HepG2 (cell line): ENCODE measurements at regions not wholly inside any gene's neighbourhood (a gene's known extent, or its start where the extent isn't known, plus 50 kb on each side); places are given as distances from the start of the nearest gene placed in this dataset.
A peak's percentile ranks its signal among the peaks of the same experiment; 100 is the strongest.

Source experiments
- ADNP ChIP-seq: sonication (generic); formaldehyde crosslinking; IDR thresholded peaks from 2 replicates; pipeline ENCODE4 v1.4.0; 2020; ENCODE audit warnings: missing genetic modification reagents
- ATF1 ChIP-seq: IDR thresholded peaks from 2 replicates; pipeline ENCODE4 v1.6.1; 2016; ENCODE audit warnings: mild to moderate bottlenecking, control low read depth
- KLF11 ChIP-seq: IDR thresholded peaks from 2 replicates; pipeline ENCODE4 v1.6.1; 2016; ENCODE audit warnings: missing compliant biosample characterization
- NCOA2 ChIP-seq: sonication (generic); formaldehyde crosslinking; IDR thresholded peaks from 2 replicates; pipeline ENCODE4 v1.8.0; 2022; ENCODE audit warnings: inconsistent platforms
- NFE2 ChIP-seq: sonication (generic); formaldehyde crosslinking; IDR thresholded peaks from 2 replicates; pipeline ENCODE4 v1.4.0; 2020; ENCODE audit warnings: missing genetic modification reagents
- RBM39 ChIP-seq: fragments of 200-400 bp; formaldehyde crosslinking; IDR thresholded peaks from one replicate; pipeline ENCODE4 v1.6.1; 2018; ENCODE audit warnings: antibody characterized with exemption, mild to moderate bottlenecking, low read depth, low read length; ENCODE audit not compliant: poor library complexity, severe bottlenecking
- SCMH1 ChIP-seq: sonication (generic); formaldehyde crosslinking; IDR thresholded peaks from 2 replicates; pipeline ENCODE4 v1.9.0; 2021; ENCODE audit warnings: missing genetic modification reagents, mild to moderate bottlenecking, borderline replicate concordance
- SNAPC2 ChIP-seq: sonication (generic); formaldehyde crosslinking; IDR thresholded peaks from 2 replicates; pipeline ENCODE4 v1.8.1; 2022; ENCODE audit warnings: mild to moderate bottlenecking, missing genetic modification reagents
- ZC3H4 ChIP-seq: sonication (generic); formaldehyde crosslinking; IDR thresholded peaks from 2 replicates; pipeline ENCODE4 v1.4.0; 2020; ENCODE audit warnings: missing genetic modification reagents, borderline replicate concordance
- ZFP36L1 ChIP-seq: sonication (generic); formaldehyde crosslinking; IDR thresholded peaks from 2 replicates; pipeline ENCODE4 v1.8.0; 2022; ENCODE audit warnings: mild to moderate bottlenecking, missing genetic modification reagents, moderate library complexity
- ZNF34 ChIP-seq: sonication (generic); formaldehyde crosslinking; IDR thresholded peaks from 2 replicates; pipeline ENCODE4 v1.4.0; 2020; ENCODE audit warnings: mild to moderate bottlenecking, missing genetic modification reagents, borderline replicate concordance
- TF ChIP-seq, protein P1 (sequence below): IDR thresholded peaks from 2 replicates; pipeline ENCODE4 v1.6.1; 2018; ENCODE audit warnings: missing genetic modification reagents, mild to moderate bottlenecking, missing compliant biosample characterization
- TF ChIP-seq, protein P2 (sequence below): sonication (generic); formaldehyde crosslinking; IDR thresholded peaks from 2 replicates; pipeline ENCODE4 v1.9.0; 2021; ENCODE audit warnings: mild to moderate bottlenecking, missing genetic modification reagents
- TF ChIP-seq, protein P3 (sequence below): sonication (generic); formaldehyde crosslinking; IDR thresholded peaks from one replicate; pipeline ENCODE4 v1.5.1; 2020; ENCODE audit warnings: mild to moderate bottlenecking, missing genetic modification reagents; ENCODE audit errors: not compliant biosample characterization

DNA sequence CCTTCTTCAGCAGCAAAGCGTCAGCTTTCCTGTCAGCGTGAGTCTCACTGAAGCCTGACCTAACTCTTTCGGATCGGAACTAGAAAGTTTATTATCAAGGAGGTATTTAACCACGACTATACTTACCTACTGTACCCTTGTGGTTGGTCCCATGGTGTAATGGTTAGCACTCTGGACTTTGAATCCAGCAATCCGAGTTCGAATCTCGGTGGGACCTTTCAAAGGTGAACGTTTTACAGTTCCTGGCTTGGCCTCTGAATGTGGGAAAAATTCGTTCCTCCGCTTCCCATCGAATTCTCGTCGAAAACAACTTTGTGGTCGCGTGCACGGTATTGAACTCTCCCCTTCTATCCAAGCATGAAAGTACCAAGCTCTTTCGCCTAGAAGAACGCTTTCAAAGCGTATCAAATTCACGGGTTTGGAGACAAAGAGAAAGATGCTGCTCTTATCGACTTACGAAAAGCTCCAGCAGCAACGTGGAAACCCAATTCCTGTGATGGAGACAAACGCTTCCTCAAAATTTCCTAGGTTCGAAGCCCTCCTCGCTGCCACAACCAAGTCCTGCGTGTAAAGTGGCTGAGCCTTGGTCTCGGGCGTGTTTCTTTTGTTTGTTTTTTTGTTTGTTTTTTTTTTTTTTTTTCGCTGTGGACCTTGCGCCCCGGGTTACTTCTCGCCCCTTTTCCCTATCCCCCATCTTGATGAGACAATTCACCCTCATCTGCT is 63.7 kb downstream of the GPX5 start (continued):
- TF ChIP-seq, protein P1, sequence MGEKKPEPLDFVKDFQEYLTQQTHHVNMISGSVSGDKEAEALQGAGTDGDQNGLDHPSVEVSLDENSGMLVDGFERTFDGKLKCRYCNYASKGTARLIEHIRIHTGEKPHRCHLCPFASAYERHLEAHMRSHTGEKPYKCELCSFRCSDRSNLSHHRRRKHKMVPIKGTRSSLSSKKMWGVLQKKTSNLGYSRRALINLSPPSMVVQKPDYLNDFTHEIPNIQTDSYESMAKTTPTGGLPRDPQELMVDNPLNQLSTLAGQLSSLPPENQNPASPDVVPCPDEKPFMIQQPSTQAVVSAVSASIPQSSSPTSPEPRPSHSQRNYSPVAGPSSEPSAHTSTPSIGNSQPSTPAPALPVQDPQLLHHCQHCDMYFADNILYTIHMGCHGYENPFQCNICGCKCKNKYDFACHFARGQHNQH (CRISPR knock-in tag) = peak; percentile 95
- TF ChIP-seq ZC3H4 (no peak), KLF11 (CRISPR knock-in tag) (0 out of 2 replicates have a peak, but pooled peaks have one; percentile 30), NFE2 (no peak), NCOA2 (CRISPR knock-in tag) (peak; percentile 36; the same call in 1 of the 2 replicates), ZNF34 (CRISPR knock-in tag) (no peak), RBM39 (no peak), ZFP36L1 (0 out of 2 replicates have a peak, but pooled peaks have one; percentile 70), ATF1 (CRISPR knock-in tag) (peak; percentile 54), ADNP (CRISPR knock-in tag) (no peak; the same call in 1 of the 2 replicates), SNAPC2 (CRISPR knock-in tag) (no peak), SCMH1 (CRISPR knock-in tag) (no peak)
- TF ChIP-seq, protein P2, sequence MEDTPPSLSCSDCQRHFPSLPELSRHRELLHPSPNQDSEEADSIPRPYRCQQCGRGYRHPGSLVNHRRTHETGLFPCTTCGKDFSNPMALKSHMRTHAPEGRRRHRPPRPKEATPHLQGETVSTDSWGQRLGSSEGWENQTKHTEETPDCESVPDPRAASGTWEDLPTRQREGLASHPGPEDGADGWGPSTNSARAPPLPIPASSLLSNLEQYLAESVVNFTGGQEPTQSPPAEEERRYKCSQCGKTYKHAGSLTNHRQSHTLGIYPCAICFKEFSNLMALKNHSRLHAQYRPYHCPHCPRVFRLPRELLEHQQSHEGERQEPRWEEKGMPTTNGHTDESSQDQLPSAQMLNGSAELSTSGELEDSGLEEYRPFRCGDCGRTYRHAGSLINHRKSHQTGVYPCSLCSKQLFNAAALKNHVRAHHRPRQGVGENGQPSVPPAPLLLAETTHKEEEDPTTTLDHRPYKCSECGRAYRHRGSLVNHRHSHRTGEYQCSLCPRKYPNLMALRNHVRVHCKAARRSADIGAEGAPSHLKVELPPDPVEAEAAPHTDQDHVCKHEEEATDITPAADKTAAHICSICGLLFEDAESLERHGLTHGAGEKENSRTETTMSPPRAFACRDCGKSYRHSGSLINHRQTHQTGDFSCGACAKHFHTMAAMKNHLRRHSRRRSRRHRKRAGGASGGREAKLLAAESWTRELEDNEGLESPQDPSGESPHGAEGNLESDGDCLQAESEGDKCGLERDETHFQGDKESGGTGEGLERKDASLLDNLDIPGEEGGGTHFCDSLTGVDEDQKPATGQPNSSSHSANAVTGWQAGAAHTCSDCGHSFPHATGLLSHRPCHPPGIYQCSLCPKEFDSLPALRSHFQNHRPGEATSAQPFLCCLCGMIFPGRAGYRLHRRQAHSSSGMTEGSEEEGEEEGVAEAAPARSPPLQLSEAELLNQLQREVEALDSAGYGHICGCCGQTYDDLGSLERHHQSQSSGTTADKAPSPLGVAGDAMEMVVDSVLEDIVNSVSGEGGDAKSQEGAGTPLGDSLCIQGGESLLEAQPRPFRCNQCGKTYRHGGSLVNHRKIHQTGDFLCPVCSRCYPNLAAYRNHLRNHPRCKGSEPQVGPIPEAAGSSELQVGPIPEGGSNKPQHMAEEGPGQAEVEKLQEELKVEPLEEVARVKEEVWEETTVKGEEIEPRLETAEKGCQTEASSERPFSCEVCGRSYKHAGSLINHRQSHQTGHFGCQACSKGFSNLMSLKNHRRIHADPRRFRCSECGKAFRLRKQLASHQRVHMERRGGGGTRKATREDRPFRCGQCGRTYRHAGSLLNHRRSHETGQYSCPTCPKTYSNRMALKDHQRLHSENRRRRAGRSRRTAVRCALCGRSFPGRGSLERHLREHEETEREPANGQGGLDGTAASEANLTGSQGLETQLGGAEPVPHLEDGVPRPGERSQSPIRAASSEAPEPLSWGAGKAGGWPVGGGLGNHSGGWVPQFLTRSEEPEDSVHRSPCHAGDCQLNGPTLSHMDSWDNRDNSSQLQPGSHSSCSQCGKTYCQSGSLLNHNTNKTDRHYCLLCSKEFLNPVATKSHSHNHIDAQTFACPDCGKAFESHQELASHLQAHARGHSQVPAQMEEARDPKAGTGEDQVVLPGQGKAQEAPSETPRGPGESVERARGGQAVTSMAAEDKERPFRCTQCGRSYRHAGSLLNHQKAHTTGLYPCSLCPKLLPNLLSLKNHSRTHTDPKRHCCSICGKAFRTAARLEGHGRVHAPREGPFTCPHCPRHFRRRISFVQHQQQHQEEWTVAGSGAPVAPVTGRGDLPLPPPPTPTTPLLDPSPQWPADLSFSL (CRISPR knock-in tag) = no peak
- TF ChIP-seq, protein P3, sequence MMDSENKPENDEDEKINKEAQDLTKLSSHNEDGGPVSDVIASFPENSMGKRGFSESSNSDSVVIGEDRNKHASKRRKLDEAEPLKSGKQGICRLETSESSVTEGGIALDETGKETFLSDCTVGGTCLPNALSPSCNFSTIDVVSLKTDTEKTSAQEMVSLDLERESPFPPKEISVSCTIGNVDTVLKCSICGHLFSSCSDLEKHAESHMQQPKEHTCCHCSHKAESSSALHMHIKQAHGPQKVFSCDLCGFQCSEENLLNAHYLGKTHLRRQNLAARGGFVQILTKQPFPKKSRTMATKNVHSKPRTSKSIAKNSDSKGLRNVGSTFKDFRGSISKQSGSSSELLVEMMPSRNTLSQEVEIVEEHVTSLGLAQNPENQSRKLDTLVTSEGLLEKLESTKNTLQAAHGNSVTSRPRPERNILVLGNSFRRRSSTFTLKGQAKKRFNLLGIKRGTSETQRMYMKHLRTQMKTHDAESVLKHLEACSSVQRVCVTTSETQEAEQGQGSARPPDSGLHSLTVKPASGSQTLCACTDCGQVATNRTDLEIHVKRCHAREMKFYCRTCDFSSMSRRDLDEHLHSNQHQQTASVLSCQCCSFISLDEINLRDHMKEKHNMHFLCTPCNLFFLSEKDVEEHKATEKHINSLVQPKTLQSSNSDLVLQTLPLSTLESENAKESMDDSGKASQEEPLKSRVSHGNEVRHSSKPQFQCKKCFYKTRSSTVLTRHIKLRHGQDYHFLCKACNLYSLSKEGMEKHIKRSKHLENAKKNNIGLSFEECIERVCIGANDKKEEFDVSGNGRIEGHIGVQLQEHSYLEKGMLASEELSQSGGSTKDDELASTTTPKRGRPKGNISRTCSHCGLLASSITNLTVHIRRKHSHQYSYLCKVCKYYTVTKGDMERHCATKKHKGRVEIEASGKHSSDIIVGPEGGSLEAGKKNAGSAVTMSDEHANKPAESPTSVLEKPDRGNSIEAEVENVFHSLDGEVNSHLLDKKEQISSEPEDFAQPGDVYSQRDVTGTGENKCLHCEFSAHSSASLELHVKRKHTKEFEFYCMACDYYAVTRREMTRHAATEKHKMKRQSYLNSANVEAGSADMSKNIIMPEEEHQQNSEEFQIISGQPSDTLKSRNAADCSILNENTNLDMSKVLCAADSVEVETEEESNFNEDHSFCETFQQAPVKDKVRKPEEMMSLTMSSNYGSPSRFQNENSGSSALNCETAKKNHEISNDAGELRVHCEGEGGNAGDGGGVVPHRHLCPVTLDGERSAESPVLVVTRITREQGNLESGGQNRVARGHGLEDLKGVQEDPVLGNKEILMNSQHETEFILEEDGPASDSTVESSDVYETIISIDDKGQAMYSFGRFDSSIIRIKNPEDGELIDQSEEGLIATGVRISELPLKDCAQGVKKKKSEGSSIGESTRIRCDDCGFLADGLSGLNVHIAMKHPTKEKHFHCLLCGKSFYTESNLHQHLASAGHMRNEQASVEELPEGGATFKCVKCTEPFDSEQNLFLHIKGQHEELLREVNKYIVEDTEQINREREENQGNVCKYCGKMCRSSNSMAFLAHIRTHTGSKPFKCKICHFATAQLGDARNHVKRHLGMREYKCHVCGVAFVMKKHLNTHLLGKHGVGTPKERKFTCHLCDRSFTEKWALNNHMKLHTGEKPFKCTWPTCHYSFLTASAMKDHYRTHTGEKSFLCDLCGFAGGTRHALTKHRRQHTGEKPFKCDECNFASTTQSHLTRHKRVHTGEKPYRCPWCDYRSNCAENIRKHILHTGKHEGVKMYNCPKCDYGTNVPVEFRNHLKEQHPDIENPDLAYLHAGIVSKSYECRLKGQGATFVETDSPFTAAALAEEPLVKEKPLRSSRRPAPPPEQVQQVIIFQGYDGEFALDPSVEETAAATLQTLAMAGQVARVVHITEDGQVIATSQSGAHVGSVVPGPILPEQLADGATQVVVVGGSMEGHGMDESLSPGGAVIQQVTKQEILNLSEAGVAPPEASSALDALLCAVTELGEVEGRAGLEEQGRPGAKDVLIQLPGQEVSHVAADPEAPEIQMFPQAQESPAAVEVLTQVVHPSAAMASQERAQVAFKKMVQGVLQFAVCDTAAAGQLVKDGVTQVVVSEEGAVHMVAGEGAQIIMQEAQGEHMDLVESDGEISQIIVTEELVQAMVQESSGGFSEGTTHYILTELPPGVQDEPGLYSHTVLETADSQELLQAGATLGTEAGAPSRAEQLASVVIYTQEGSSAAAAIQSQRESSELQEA (CRISPR knock-in tag) = no peak
